Ovary (tissue), 7 donors: ENCODE measurements at regions not wholly inside any gene's neighbourhood (a gene's known extent, or its start where the extent isn't known, plus 50 kb on each side); places are given as distances from the start of the nearest gene placed in this dataset.
"Not testable (repeated sequence)": the region's sequence is repeated elsewhere in the genome, so short reads cannot be mapped to it uniquely, and the experiment has no call there.

ENCODE experiments used
- DNase-seq, 5 donors: peaks; one replicate each; pipeline ENCODE4 v3.0.0-alpha.2; 2019 to 2020
- H3K27ac ChIP-seq, 2 donors: fragments of 200-600 bp; one replicate each; pipeline versions ENCODE4 v1.5.1 to v1.8.0; 2019 to 2022
- H3K27me3 ChIP-seq: fragments of 200-600 bp; one replicate; pipeline ENCODE4 v1.8.0; 2022
- H3K36me3 ChIP-seq: fragments of 200-600 bp; sonication (generic); one replicate; pipeline ENCODE4 v1.5.1; 2019
- H3K4me1 ChIP-seq: one replicate; pipeline ENCODE4 v1.8.1; 2013; ENCODE audit warnings: mild to moderate bottlenecking, moderate library complexity; ENCODE audit not compliant: insufficient read depth
- H3K4me3 ChIP-seq: fragments of 200-600 bp; sonication (generic); one replicate; pipeline ENCODE4 v1.5.1; 2017
- H3K9me3 ChIP-seq, 2 donors: fragments of 200-600 bp in 1 of 2; sonication (generic) in 1 of 2; one replicate each; pipeline versions ENCODE4 v1.5.1 to v1.8.1; 2013 to 2019; ENCODE audit warnings: mild to moderate bottlenecking in 1 of 2, moderate library complexity in 1 of 2
- EP300 ChIP-seq: sonication (generic); formaldehyde crosslinking; IDR thresholded peaks from one replicate; pipeline ENCODE4 v1.6.1; 2017; ENCODE audit warnings: antibody characterized with exemption
- POLR2A ChIP-seq: fragments of 450-650 bp; IDR thresholded peaks from one replicate; pipeline ENCODE4 v1.6.1; 2017; ENCODE audit warnings: antibody characterized with exemption, mild to moderate bottlenecking, moderate library complexity
- WGBS, 3 donors: extraction: QIAGEN DNeasy Blood & Tissue Kit in 1 of 3; methylation state at CpG; one replicate each; pipeline versions ENCODE4 v1.1.5 to v1.1.7; 2013 to 2017; 5-methylcytosine and 5-hydroxymethylcytosine counted together
- intact Hi-C, 4 donors: fragments of 100-400 bp; cut with DNase I; formaldehyde crosslinking; loops; one replicate each; pipeline versions ENCODE4 v1.11.0 to v1.15.1; 2022 to 2023
- TF ChIP-seq, protein P1 (sequence below), 3 donors: fragments of 450-650 bp in 2 of 3; fragments of 200-600 bp in 1 of 3; IDR thresholded peaks; one replicate each; pipeline versions ENCODE4 v1.5.1 to v1.8.0; 2016 to 2022; ENCODE audit warnings: antibody characterized with exemption in 3 of 3, mild to moderate bottlenecking in 1 of 3
- donor health status: DM: no; HTN: no; CAD: no; lungs with moderate emphysema.
- donor health status: DM: no; HTN: no; CAD: no.
- donor health status: Bipolar disorder and iron deficiency.
- donor health status: DM: no; HTN: no; CAD: no.
- donor health status: DM: yes; HTN: yes; CAD: no.

DNA sequence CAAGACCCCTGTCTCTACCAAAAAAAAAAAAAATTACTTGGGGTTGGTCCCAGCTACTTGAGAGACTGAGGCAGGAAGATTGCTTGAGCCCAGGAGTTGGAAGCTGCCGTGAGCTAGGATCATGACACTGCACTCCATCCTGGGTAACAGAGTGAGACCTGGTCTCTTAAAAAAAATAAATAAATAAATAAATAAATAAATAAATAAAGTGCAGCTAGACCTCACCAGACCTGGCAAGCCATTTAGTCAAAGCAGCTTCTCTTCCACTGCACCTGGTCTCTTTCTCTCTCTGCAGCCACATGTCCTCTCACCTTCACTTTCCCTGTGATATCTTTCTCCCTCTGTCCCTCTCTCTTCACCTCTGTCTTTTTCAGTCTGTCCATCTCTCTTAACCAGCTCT lies 75.2 kb upstream of the CHCHD3 start:
- H3K4me3 ChIP-seq = no peak overlapping the region
- DNase-seq = no peak
- intact Hi-C loops = no loop called here
- no peak overlapping the region for H3K27ac ChIP-seq
- WGBS, 3 donors = 82 to 96% (median 90%) methylated on average over 1 of the region's 1 CpG
- H3K27me3 ChIP-seq = no peaks in the 10 kb centered on the region
- H3K4me1 ChIP-seq = no peaks in the 10 kb centered on the region
- TF ChIP-seq POLR2A (no peak), EP300 (no peak)
- TF ChIP-seq, protein P1, sequence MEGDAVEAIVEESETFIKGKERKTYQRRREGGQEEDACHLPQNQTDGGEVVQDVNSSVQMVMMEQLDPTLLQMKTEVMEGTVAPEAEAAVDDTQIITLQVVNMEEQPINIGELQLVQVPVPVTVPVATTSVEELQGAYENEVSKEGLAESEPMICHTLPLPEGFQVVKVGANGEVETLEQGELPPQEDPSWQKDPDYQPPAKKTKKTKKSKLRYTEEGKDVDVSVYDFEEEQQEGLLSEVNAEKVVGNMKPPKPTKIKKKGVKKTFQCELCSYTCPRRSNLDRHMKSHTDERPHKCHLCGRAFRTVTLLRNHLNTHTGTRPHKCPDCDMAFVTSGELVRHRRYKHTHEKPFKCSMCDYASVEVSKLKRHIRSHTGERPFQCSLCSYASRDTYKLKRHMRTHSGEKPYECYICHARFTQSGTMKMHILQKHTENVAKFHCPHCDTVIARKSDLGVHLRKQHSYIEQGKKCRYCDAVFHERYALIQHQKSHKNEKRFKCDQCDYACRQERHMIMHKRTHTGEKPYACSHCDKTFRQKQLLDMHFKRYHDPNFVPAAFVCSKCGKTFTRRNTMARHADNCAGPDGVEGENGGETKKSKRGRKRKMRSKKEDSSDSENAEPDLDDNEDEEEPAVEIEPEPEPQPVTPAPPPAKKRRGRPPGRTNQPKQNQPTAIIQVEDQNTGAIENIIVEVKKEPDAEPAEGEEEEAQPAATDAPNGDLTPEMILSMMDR (IDR thresholded peaks at IDR 0.05) = no peak
- no peaks in the 10 kb centered on the region for H3K36me3 ChIP-seq
- H3K9me3 ChIP-seq = no peaks in the 10 kb centered on the region

DNA sequence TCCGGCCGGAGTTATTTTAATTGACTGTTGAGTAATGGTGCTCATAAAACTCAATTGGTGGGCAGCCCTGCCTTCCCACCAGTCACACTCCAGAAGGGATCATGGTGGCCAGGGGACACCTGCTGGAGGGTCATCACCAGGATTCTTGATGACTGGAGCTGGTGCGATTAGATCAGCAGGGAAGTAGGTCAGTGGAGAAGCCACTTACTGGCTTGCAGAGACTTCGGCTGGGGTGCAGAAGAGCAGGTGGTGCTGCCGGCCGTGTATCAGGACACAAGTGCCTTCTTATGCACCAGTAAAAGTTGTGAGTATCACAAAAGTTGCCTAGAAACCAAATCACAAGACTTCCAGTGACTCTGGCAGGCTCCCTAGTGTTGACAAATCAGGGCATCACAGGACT lies 82.6 kb upstream of the CHCHD3 start:
- Histone ChIP-seq H3K27ac (no peak overlapping the region), H3K36me3 (no peaks in the 10 kb centered on the region), H3K4me3 (no peak overlapping the region), H3K9me3 (no peaks in the 10 kb centered on the region), H3K27me3 (no peaks in the 10 kb centered on the region), H3K4me1 (no peaks in the 10 kb centered on the region)
- intact Hi-C loops = no loop called here
- TF ChIP-seq, protein P1 (IDR thresholded peaks at IDR 0.05) = no peak
- TF ChIP-seq EP300 (no peak), POLR2A (no peak)
- DNase-seq = no peak
- WGBS, 3 donors = 75 to 83% (median 76%) methylated on average over 6 of the region's 6 CpGs

DNA sequence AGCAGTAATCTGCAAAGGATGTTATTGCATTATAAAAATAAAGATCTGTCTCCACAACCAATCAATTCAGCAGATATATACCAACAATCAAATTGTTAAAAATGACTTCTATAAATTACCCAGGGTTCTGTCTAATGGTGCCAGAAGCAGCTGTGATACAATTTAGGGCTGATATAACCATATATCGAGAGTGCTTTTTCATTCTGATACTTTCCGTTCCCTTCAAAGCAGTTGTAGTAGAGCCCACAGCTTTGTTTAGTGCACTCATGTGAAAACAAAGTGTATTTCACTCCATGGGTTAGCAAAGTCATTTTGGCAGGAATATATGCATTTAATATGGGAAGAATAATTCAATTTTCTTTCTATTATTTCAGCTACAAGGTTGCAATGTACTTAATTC lies 83.1 kb upstream of the CHCHD3 start:
- no peaks in the 10 kb centered on the region for H3K27me3 ChIP-seq
- 81 to 84% (median 83%) methylated on average over 2 of the region's 2 CpGs for WGBS, 3 donors
- TF ChIP-seq EP300 (no peak), POLR2A (no peak)
- TF ChIP-seq, protein P1 (IDR thresholded peaks at IDR 0.05) = no peak
- H3K27ac ChIP-seq = no peak overlapping the region
- no peaks in the 10 kb centered on the region for H3K36me3 ChIP-seq
- intact Hi-C loops = no loop called here
- no peaks in the 10 kb centered on the region for H3K4me1 ChIP-seq
- H3K9me3 ChIP-seq = no peaks in the 10 kb centered on the region
- DNase-seq = no peak
- no peak overlapping the region for H3K4me3 ChIP-seq

DNA sequence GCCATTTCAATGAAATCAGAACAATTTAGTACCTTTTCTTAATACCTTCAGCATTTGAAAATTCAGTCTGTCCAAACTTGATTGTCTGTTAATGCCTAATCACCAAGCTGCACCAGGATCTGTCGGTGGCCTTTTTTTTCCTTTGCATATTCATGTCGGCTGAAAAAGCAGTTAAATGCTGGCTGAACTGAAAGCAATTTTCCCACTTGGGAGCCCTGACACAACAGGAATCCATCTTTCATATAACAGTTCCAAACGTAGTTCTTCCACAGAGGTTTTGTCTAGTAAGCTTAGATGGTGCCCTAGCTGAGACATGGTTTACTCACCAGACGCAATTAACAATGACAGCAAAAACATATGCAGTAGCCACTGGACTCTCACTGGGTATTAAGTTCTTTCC lies 83.6 kb upstream of the CHCHD3 start:
- Histone ChIP-seq H3K9me3 (no peaks in the 10 kb centered on the region), H3K27me3 (no peaks in the 10 kb centered on the region), H3K4me1 (no peaks in the 10 kb centered on the region), H3K27ac (no peak overlapping the region), H3K36me3 (no peaks in the 10 kb centered on the region), H3K4me3 (no peak overlapping the region)
- 66 to 73% (median 71%) methylated on average over 4 of the region's 4 CpGs for WGBS, 3 donors
- intact Hi-C loops = no loop called here
- TF ChIP-seq POLR2A = no peak
- DNase-seq = no peak

DNA sequence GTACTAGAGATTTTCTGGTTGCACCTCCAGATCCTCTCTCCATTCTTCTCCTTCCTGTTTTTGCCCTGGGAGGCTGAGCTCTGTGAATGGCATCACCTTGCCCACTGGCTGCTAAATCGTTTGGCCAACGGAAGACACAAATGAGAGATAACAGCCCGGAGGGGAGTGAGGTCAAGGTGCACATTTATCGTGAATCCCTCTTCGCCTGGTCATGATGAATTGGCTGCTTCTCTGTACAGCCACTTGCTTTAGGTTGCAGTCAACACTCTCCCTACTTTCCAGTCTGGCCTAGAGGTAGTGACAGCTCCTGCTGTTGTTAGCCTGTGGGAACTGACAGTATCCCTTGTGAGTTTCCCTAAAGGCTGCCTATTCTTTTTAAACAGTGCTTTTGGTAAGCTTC lies 85.4 kb upstream of the CHCHD3 start:
- 22 to 39% (median 25%) methylated on average over 5 of the region's 5 CpGs for WGBS, 3 donors
- H3K4me1 ChIP-seq = no peaks in the 10 kb centered on the region
- H3K36me3 ChIP-seq = no peaks in the 10 kb centered on the region
- H3K9me3 ChIP-seq = no peaks in the 10 kb centered on the region
- intact Hi-C loops = no loop called here
- no peak for DNase-seq
- TF ChIP-seq, protein P1 (IDR thresholded peaks at IDR 0.05) = no peak
- no peak for TF ChIP-seq POLR2A
- no peak for TF ChIP-seq EP300
- no peak overlapping the region for H3K4me3 ChIP-seq
- H3K27me3 ChIP-seq = no peaks in the 10 kb centered on the region
- H3K27ac ChIP-seq = no peak overlapping the region

DNA sequence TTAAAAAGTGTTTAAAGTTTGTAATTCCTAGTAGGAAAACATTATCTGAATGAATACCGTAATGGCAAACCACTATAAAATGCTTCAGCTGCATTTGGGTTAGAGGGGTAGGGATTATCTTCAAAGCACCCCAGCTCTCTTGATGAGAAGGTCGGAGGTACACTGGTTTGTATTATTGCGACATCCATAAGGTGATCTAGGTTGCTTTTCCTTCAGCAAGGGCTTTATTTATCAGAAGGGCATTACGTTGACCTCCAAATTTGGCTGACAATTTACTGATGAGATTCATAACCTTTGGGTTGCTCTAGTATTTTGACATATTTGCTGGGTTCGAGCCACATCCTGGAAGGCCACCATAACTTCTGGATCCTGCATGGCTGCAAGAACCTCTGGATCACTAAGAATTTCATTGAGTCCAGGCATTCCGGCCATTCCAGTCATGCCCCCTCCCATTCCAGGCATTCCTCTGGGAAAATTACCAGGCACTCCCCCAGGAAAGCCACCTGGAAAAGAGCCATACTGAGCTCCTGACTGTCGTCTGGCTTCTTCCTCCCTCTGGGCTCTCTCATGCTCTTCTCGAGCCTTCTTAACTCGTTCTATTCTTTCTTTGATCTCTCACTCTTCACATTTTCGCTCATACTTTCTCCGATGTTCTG lies 83.6 kb upstream of the EXOC4 start:
- H3K27me3 ChIP-seq, DNase-seq, H3K36me3 ChIP-seq, H3K4me3 ChIP-seq, H3K4me1 ChIP-seq, H3K9me3 ChIP-seq, intact Hi-C loops, H3K27ac ChIP-seq: not testable (repeated sequence)
- WGBS, 3 donors = 67 to 73% (median 70%) methylated on average over 10 to 11 of the region's 11 CpGs

DNA sequence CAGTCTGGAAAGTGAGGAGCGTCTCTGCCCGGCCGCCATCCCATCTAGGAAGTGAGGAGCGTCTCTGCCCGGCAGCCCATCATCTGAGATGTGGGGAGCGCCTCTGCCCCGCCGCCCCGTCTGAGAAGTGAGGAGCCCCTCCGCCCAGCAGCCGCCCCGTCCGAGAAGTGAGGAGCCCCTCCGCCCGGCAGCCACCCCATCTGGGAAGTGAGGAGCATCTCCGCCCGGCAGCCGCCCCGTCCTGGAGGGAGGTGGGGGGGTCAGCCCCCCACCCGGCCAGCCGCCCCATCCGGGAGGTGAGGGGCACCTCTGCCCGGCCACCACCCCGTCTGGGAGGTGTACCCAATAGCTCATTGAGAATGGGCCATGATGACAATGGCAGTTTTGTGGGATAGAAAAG lies 75.4 kb upstream of the EXOC4 start:
- H3K9me3 ChIP-seq, DNase-seq, H3K27me3 ChIP-seq, H3K36me3 ChIP-seq, intact Hi-C loops, H3K27ac ChIP-seq, H3K4me1 ChIP-seq, H3K4me3 ChIP-seq: not testable (repeated sequence)
- WGBS, 3 donors = 89 to 94% (median 94%) methylated on average over 23 to 24 of the region's 24 CpGs
